Psoas muscle (tissue), 7 donors: ENCODE measurements at regions not wholly inside any gene's neighbourhood (a gene's known extent, or its start where the extent isn't known, plus 50 kb on each side); places are given as distances from the start of the nearest gene placed in this dataset.

ENCODE experiments used
- ATAC-seq, 4 donors: fragments of 200-7000 bp; cut with Tn5 transposase; one replicate each; pipeline ENCODE4 v1.9.1; 2020; ENCODE audit warnings: moderate library complexity in 3 of 4, mild to moderate bottlenecking in 2 of 4
- DNase-seq, 2 donors: peaks; one replicate each; pipeline ENCODE4 v3.0.0-alpha.2; 2020
- H3K27ac ChIP-seq: fragments of 200-600 bp; one replicate; pipeline ENCODE4 v1.8.0; 2022
- H3K27me3 ChIP-seq, 3 donors: fragments of 200-600 bp in 1 of 3; one replicate each; pipeline versions ENCODE4 v1.6.1 to v1.8.0; 2013 to 2022; ENCODE audit warnings: low read length in 2 of 3, mild to moderate bottlenecking in 2 of 3, moderate library complexity in 1 of 3; ENCODE audit not compliant: insufficient read depth in 3 of 3
- H3K36me3 ChIP-seq, 2 donors: fragments of 200-600 bp in 1 of 2; one replicate each; pipeline versions ENCODE4 v1.6.1 to v1.8.0; 2013 to 2022; ENCODE audit warnings: low read depth in 1 of 2, mild to moderate bottlenecking in 1 of 2, moderate library complexity in 1 of 2; ENCODE audit not compliant: insufficient read depth in 1 of 2
- H3K4me1 ChIP-seq: fragments of 200-600 bp; one replicate; pipeline ENCODE4 v1.8.0; 2022
- H3K4me3 ChIP-seq: fragments of 200-600 bp; one replicate; pipeline ENCODE4 v1.8.0; 2022; ENCODE audit warnings: mild to moderate bottlenecking
- H3K9me3 ChIP-seq: fragments of 200-600 bp; one replicate; pipeline ENCODE4 v1.8.0; 2022
- CTCF ChIP-seq: fragments of 200-600 bp; IDR thresholded peaks from one replicate; pipeline ENCODE4 v1.8.0; 2022; ENCODE audit warnings: antibody characterized with exemption
- WGBS, 3 donors: extraction: QIAGEN DNeasy Blood & Tissue Kit; methylation state at CpG; one replicate each; pipeline versions ENCODE4 v1.1.6 to v1.1.7; 2013; 5-methylcytosine and 5-hydroxymethylcytosine counted together
- intact Hi-C, 2 donors: fragments of 100-400 bp; cut with DNase I; formaldehyde crosslinking; loops; one replicate each; pipeline versions ENCODE4 v1.11.0 to v1.14.2; 2022
- donor health status: healthy with polysubstance abuse.
- donor health status: DM: no; HTN: no; CAD: no; lungs with moderate emphysema.
- donor health status: Bipolar disorder and iron deficiency.
- donor health status: healthy.
- donor health status: DM: yes; HTN: yes; CAD: no.
- donor health status: DM: no; HTN: no; CAD: no.
- donor health status: DM: yes; HTN: yes; CAD: no.

DNA sequence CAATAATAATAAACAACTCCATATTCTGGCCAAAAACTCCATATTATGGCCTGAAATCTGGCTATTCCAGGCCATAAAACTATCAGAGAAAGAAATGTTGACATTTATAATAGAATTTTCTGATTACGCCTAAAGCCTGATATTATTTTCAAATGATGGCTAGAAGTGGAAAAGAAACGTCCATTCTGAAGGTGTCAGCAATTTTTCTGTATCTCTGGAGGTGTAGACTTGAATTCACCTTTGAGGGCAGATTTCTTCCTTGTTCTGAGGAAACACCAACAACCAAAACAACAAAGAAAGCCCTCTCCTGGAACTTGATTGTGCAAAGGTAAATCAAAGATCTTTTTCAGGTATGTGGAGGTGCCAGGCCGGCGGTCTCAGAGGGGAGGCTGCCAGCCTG, 390.7 kb downstream of the DMAC1 start:
- intact Hi-C loops, result loop anchor here in 1 of 2 donors (2.0 kb wide), 1 partner anchor 64 kb away; no protein-coding TSS in a partner anchor
- TF ChIP-seq CTCF, result no peak
- no peak for DNase-seq
- Histone ChIP-seq H3K27me3 (no peaks in the 10 kb centered on the region), H3K4me1 (no peaks in the 10 kb centered on the region), H3K9me3 (no peaks in the 10 kb centered on the region), H3K36me3 (no peaks in the 10 kb centered on the region), H3K4me3 (no peak overlapping the region), H3K27ac (no peak overlapping the region)
- no peak for ATAC-seq
- WGBS, 3 donors, result 95 to 96% (median 96%) methylated on average over 4 of the region's 4 CpGs

DNA sequence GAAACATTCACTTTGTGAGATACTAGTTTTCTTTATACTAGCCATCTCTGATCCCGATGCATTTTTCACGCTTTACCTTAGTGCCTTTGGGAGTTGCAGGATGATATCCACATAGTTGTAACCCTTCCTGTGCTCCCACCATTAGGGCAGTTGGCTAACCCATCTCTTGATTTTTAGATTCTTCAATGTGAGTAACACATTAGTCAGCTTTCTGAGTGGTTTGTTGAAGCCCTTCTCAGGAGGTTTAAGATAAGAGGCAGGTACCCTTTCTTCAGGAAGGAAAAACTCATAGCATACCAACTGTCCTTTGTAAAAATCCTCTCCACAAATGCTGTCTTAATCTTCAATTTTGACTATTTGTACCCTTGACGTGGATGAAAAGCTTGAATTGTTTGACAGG, 392.3 kb downstream of the DMAC1 start:
- intact Hi-C loops, result no loop called here
- Histone ChIP-seq H3K9me3 (no peaks in the 10 kb centered on the region), H3K27me3 (no peaks in the 10 kb centered on the region)

GRCh38 chr9:7405924-7406604, 393.5 kb downstream of the DMAC1 start:
- H3K27ac ChIP-seq, result no peak overlapping the region
- TF ChIP-seq CTCF, result no peak
- no peak for ATAC-seq
- no peak overlapping the region for H3K4me3 ChIP-seq
- H3K4me1 ChIP-seq, result no peaks in the 10 kb centered on the region
- H3K9me3 ChIP-seq, result no peaks in the 10 kb centered on the region
- intact Hi-C loops, result no loop called here
- DNase-seq, result no peak
- no peaks in the 10 kb centered on the region for H3K27me3 ChIP-seq
- WGBS, 3 donors, result 87 to 95% (median 95%) methylated on average over 4 of the region's 4 CpGs
- H3K36me3 ChIP-seq, result no peaks in the 10 kb centered on the region

More for the DNA sequence above, 392.3 kb downstream of the DMAC1 start:
- WGBS, 3 donors, result 92 to 93% (median 92%) methylated on average over 3 of the region's 3 CpGs
- TF ChIP-seq CTCF, result no peak
- no peaks in the 10 kb centered on the region for H3K36me3 ChIP-seq
- H3K27ac ChIP-seq, result no peak overlapping the region
- DNase-seq (no peak), ATAC-seq (no peak)
- no peak overlapping the region for H3K4me3 ChIP-seq
- no peaks in the 10 kb centered on the region for H3K4me1 ChIP-seq

GRCh38 chr9:7403839-7404487, 395.6 kb downstream of the DMAC1 start:
- intact Hi-C loops, result loop anchor here in 1 of 2 donors (2.0 kb wide), 1 partner anchor 133 kb away; no protein-coding TSS in a partner anchor

More at GRCh38 chr9:7403839-7404487, 395.6 kb downstream of the DMAC1 start:
- Histone ChIP-seq H3K36me3 (no peaks in the 10 kb centered on the region), H3K4me1 (no peaks in the 10 kb centered on the region), H3K27ac (no peak overlapping the region), H3K9me3 (no peaks in the 10 kb centered on the region), H3K4me3 (no peak overlapping the region), H3K27me3 (no peaks in the 10 kb centered on the region)
- WGBS, 3 donors, result 71 to 76% (median 73%) methylated on average over 7 of the region's 7 CpGs
- no peak for TF ChIP-seq CTCF
- ATAC-seq, result no peak
- no peak for DNase-seq
